ENCODE measurements at regions not wholly inside any gene's neighbourhood (a gene's known extent, or its start where the extent isn't known, plus 50 kb on each side); places are given as distances from the start of the nearest gene placed in this dataset.

DNA sequence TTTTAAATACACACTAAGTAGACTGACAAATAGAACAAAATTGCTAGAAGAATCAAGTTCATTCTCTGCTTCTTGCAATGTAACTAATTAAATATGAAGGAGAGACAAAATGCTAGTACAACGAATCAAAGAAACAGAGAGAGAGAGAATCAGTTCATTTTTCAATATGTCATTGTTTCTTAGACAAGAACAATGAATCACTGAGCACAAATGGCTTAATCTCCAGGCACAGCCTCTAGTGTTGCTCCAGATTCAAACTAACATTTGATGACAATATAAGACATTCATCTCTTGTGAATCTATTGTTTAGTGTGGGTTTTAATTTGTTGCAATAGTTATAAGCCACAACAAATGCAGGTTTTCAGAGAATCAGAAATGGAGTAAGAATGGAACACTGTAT lies 357.4 kb upstream of the TMEM229A start:
- Histone ChIP-seq H3K4me3 (ENCODE audit: low read depth, low read length) (no peak overlapping the region), H3K27me3 (no peaks in the 10 kb centered on the region), H3K9me3 (no peaks in the 10 kb centered on the region), H3K4me1 (peaks cover 8% of the 10 kb centered on the region), H3K36me3 (no peaks in the 10 kb centered on the region)
- no peak for DNase-seq
- TF ChIP-seq, protein P1, sequence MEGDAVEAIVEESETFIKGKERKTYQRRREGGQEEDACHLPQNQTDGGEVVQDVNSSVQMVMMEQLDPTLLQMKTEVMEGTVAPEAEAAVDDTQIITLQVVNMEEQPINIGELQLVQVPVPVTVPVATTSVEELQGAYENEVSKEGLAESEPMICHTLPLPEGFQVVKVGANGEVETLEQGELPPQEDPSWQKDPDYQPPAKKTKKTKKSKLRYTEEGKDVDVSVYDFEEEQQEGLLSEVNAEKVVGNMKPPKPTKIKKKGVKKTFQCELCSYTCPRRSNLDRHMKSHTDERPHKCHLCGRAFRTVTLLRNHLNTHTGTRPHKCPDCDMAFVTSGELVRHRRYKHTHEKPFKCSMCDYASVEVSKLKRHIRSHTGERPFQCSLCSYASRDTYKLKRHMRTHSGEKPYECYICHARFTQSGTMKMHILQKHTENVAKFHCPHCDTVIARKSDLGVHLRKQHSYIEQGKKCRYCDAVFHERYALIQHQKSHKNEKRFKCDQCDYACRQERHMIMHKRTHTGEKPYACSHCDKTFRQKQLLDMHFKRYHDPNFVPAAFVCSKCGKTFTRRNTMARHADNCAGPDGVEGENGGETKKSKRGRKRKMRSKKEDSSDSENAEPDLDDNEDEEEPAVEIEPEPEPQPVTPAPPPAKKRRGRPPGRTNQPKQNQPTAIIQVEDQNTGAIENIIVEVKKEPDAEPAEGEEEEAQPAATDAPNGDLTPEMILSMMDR (IDR thresholded peaks at IDR 0.05; ENCODE audit: low read depth, low read length): no peak

DNA sequence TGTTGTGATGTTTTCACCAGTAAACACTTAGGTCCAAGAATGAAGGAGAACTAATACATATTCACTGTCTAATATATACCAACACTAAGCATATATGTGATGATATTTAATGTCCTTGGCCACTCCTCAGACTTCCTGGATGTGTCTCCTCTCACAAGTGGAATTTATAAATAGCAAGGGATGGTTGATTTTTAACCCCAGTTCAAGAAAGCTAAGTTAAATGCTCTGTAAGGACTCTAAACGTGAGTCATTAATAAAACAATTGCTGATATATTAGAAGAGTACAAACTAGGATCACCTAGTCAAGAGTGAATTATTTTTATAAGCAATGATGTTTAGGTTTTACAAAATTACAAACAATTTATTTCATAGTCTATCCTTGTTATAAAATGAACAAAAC lies 355.9 kb upstream of the TMEM229A start:
- DNase-seq: no peak
- TF ChIP-seq, protein P1 (IDR thresholded peaks at IDR 0.05; ENCODE audit: low read depth, low read length): no peak

DNA sequence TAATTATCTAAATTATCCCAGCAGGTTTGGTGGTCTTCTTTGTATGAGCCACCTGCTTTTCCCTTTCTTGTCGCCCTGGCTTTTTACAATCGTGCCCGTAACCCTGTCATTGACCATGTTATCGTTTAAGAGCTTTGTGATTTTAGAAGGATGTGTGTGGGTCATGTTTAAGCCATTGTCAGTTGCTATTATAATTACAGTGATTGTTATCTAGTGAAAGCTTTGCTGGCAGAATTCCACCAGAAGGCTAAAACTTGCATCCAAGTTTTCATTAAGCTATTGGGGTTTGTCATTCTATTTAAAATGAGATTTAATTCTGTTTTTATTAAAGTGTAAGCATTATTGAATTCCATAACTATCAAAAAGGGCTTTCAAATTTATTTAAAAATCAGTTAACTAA lies 354.2 kb upstream of the TMEM229A start:
- Histone ChIP-seq H3K36me3 (no peaks in the 10 kb centered on the region), H3K9me3 (no peaks in the 10 kb centered on the region), H3K4me3 (ENCODE audit: low read depth, low read length) (no peak overlapping the region), H3K4me1 (peaks cover 8% of the 10 kb centered on the region), H3K27me3 (no peaks in the 10 kb centered on the region)
- TF ChIP-seq, protein P1 (IDR thresholded peaks at IDR 0.05; ENCODE audit: low read depth, low read length): no peak
- DNase-seq: peak; percentile 47

More for the DNA sequence above, 355.9 kb upstream of the TMEM229A start:
- H3K36me3 ChIP-seq: no peaks in the 10 kb centered on the region
- no peak overlapping the region for H3K4me3 ChIP-seq (ENCODE audit: low read depth, low read length)
- no peaks in the 10 kb centered on the region for H3K9me3 ChIP-seq
- H3K27me3 ChIP-seq: no peaks in the 10 kb centered on the region
- H3K4me1 ChIP-seq: peaks cover 8% of the 10 kb centered on the region

DNA sequence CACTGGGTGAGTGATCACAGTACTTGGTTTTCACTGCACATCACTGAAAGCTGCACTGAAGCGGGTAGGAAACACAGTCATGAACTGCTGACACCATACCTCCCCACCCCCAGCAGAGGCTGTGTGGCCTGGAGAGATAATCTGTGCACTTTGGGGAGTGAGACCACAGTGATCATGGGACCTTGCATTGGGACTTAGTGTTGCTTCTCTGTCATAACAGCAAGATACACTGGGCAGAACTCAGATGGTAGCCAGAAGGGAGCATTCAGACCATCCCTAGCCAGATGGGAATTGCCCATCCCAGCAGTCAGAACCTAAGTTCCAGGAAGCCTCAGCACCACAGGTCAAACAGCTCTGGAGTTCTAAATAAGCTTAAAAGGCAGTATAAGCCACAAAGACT lies 346.4 kb upstream of the TMEM229A start:
- Histone ChIP-seq H3K36me3 (no peaks in the 10 kb centered on the region), H3K4me3 (ENCODE audit: low read depth, low read length) (no peak overlapping the region), H3K27me3 (no peaks in the 10 kb centered on the region), H3K9me3 (no peaks in the 10 kb centered on the region), H3K4me1 (no peaks in the 10 kb centered on the region)
- TF ChIP-seq, protein P1 (IDR thresholded peaks at IDR 0.05; ENCODE audit: low read depth, low read length): no peak
- no peak for DNase-seq

DNA sequence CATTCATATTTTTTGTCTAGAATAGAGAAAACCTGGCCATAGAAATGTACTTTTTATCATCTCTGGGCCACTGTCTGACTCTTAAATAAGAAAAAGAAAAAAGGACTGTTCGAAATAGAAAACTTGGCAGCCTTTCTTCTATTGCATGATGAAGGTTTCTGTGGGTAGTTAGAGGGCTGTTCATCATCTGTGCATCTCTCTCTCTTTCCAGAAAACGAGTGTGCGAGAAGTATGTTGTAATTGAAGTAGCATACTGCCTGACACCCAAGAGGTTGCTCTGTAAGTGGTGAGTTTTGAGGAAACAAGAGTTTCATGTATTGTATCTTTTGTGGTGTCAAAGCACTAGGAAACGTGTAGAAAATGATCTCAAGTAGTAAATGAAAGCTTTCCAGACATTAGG lies 343.2 kb upstream of the TMEM229A start:
- no peak for DNase-seq
- Histone ChIP-seq H3K9me3 (no peaks in the 10 kb centered on the region), H3K27me3 (no peaks in the 10 kb centered on the region), H3K36me3 (no peaks in the 10 kb centered on the region), H3K4me1 (no peaks in the 10 kb centered on the region; the same call in 1 of the 2 replicates), H3K4me3 (ENCODE audit: low read depth, low read length) (no peak overlapping the region)
- TF ChIP-seq, protein P1 (IDR thresholded peaks at IDR 0.05; ENCODE audit: low read depth, low read length): no peak

DNA sequence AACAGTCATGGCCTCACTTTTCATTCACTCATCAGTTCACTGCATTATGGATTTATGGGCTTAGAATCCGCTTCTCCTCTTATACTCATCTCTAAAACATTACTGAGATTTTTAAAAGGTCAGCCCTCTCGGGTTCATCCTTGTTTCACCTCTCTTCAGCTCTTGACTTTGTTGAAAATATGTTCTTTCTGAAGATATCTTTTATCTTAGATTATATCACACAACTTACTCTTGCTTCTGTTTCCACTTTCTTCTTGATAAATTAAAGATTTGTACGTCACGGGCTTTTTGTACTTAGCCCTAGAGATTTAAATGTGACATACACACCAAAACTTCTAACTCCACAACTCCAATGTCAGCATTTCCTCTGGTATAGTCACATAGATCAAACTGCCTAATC lies 342.5 kb upstream of the TMEM229A start:
- Histone ChIP-seq H3K4me3 (ENCODE audit: low read depth, low read length) (no peak overlapping the region), H3K36me3 (no peaks in the 10 kb centered on the region), H3K27me3 (no peaks in the 10 kb centered on the region), H3K4me1 (no peaks in the 10 kb centered on the region; the same call in 1 of the 2 replicates), H3K9me3 (no peaks in the 10 kb centered on the region)
- DNase-seq: no peak
- TF ChIP-seq, protein P1 (IDR thresholded peaks at IDR 0.05; ENCODE audit: low read depth, low read length): no peak
